Upper lobe of right lung (tissue), 1 donor: ENCODE measurements at regions not wholly inside any gene's neighbourhood (a gene's known extent, or its start where the extent isn't known, plus 50 kb on each side); places are given as distances from the start of the nearest gene placed in this dataset.

Source experiments
- ATAC-seq: fragments of 200-7000 bp; cut with Tn5 transposase; one replicate; pipeline ENCODE4 v1.9.1; 2020; ENCODE audit warnings: mild to moderate bottlenecking, moderate library complexity
- DNase-seq: peaks from one replicate; pipeline ENCODE4 v3.0.0-alpha.2; 2020
- H3K27ac ChIP-seq: fragments of 200-600 bp; one replicate; pipeline ENCODE4 v1.8.0; 2022
- H3K27me3 ChIP-seq: fragments of 200-600 bp; one replicate; pipeline ENCODE4 v1.8.0; 2022; ENCODE audit warnings: mild to moderate bottlenecking
- H3K36me3 ChIP-seq: fragments of 200-600 bp; one replicate; pipeline ENCODE4 v1.8.0; 2022
- H3K4me1 ChIP-seq: fragments of 200-600 bp; one replicate; pipeline ENCODE4 v1.8.0; 2022
- H3K4me3 ChIP-seq: fragments of 200-600 bp; one replicate; pipeline ENCODE4 v1.8.0; 2022; ENCODE audit warnings: mild to moderate bottlenecking
- H3K9me3 ChIP-seq: fragments of 200-600 bp; one replicate; pipeline ENCODE4 v1.8.0; 2022
- intact Hi-C: fragments of 100-400 bp; cut with DNase I; formaldehyde crosslinking; loops from one replicate; pipeline ENCODE4 v1.11.0; 2022
- TF ChIP-seq, protein P1 (sequence below): fragments of 200-600 bp; IDR thresholded peaks from one replicate; pipeline ENCODE4 v1.8.0; 2022; ENCODE audit warnings: antibody characterized with exemption
- donor health status: DM: no; HTN: yes; CAD: no; lungs with severe emphysema.

DNA sequence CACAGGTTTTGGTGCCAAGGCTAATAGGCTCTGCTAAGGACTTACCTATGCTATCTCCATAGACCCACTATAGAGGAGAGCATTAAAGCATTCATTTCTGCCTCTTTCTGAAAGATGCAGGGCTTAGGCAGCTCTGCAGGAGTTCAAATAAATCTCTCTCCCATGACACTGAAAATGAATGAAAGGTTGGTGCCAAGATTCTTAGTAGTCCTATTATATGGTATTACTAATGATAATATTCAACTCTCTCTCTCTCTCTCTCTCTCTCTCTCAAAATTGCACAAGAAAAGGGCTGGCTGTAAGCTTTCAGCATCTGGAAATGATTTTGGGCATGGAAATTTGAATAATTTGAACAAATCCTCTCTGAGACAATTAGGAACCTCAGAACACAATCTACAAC, 433.7 kb downstream of the MBD2 start:
- ATAC-seq (no peak), DNase-seq (no peak)
- Histone ChIP-seq H3K4me1 (no peaks in the 10 kb centered on the region), H3K36me3 (no peaks in the 10 kb centered on the region), H3K9me3 (no peaks in the 10 kb centered on the region), H3K4me3 (no peak overlapping the region), H3K27ac (no peak overlapping the region), H3K27me3 (no peaks in the 10 kb centered on the region)
- intact Hi-C loops, result no loop called here
- TF ChIP-seq, protein P1, sequence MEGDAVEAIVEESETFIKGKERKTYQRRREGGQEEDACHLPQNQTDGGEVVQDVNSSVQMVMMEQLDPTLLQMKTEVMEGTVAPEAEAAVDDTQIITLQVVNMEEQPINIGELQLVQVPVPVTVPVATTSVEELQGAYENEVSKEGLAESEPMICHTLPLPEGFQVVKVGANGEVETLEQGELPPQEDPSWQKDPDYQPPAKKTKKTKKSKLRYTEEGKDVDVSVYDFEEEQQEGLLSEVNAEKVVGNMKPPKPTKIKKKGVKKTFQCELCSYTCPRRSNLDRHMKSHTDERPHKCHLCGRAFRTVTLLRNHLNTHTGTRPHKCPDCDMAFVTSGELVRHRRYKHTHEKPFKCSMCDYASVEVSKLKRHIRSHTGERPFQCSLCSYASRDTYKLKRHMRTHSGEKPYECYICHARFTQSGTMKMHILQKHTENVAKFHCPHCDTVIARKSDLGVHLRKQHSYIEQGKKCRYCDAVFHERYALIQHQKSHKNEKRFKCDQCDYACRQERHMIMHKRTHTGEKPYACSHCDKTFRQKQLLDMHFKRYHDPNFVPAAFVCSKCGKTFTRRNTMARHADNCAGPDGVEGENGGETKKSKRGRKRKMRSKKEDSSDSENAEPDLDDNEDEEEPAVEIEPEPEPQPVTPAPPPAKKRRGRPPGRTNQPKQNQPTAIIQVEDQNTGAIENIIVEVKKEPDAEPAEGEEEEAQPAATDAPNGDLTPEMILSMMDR, result no peak

DNA sequence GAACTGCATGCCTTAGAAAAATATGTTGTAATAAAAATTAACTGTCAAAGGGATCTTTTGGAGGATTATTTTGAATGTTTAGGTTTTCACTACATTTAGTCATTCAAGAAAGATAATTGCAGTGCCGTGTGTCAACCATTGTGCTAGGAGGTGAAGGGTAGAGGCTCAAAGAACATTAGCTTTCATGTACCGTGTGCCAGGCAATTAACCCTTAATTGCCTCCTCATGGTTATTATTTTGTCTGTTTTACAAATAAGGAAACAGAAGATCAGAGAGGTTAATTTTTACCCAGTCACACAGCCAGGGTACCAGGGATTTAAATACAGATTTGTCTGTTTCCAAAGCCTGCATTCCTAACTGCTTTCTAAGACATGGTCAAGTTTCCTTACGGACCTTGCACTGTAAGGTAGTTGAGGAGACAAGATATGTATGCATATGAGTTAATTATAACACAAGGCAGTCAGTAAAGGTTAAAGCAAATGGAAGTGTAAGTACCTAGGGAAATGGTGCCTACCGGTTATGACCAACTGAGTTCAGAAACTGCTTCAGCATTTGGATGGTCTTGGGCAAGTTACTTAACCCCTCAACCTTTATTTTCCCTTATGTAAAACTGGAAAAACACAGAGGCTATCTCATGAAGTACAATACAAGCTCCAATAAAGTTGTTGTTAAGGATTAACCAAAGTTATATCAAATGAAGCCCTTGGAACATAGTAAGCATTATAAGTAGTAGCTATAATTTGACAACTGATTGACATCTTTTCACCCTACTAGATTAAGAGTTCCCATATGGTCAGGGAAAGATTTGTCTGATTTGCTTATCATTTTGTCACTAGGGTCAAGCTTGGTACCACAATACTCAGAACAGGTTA, 434.9 kb downstream of the MBD2 start:
- TF ChIP-seq, protein P1, result no peak
- Histone ChIP-seq H3K36me3 (no peaks in the 10 kb centered on the region), H3K27me3 (no peaks in the 10 kb centered on the region), H3K27ac (no peak overlapping the region), H3K4me3 (no peak overlapping the region), H3K4me1 (no peaks in the 10 kb centered on the region), H3K9me3 (no peaks in the 10 kb centered on the region)
- DNase-seq, result no peak
- no peak for ATAC-seq
- intact Hi-C loops, result no loop called here

DNA sequence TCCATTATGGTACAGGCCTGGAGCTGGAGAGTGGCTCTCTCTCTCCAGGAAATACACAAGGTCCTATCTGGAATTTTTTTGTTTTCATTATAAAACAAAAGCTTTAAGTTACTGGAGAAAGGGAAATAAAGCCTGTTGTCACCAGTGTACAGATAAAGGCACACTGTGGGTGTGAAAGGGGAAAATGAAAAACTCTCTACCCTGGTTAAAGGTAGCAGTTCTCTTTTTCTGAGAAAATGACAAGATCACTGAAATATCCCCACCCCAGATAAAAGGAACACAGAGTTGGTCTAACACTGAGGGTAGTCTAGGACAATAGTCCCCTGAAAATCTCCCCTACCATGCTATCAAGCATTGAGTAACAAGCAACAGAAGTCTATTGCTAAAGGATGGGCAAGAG, 438.7 kb downstream of the MBD2 start:
- H3K36me3 ChIP-seq, result no peaks in the 10 kb centered on the region
- no peaks in the 10 kb centered on the region for H3K9me3 ChIP-seq
- TF ChIP-seq, protein P1, result no peak
- intact Hi-C loops, result no loop called here
- H3K4me1 ChIP-seq, result no peaks in the 10 kb centered on the region
- no peak overlapping the region for H3K4me3 ChIP-seq
- no peak for ATAC-seq
- DNase-seq, result no peak
- no peaks in the 10 kb centered on the region for H3K27me3 ChIP-seq
- H3K27ac ChIP-seq, result no peak overlapping the region

DNA sequence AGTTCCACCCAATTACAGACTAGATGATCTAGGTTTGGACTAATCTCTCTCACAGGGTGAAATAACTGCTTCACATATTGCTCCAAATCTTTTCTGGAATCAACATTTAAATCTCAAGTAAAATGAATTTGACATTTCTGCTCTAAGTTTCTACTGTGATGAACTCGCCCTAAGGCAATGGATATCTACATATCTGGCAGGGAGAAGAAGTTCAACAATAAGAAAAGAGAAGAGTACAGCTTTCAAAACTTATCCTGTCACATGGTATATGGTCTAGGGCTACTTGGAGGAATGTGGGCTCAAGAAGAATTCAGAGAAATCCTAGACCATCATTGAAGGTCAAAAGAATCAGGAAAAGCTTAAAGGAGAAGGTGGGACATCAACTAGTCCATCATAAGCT, 440.2 kb downstream of the MBD2 start:
- intact Hi-C loops, result no loop called here
- ATAC-seq (no peak), DNase-seq (no peak)
- Histone ChIP-seq H3K27me3 (no peaks in the 10 kb centered on the region), H3K4me1 (no peaks in the 10 kb centered on the region), H3K9me3 (no peaks in the 10 kb centered on the region), H3K27ac (no peak overlapping the region), H3K4me3 (no peak overlapping the region), H3K36me3 (no peaks in the 10 kb centered on the region)
- TF ChIP-seq, protein P1, result no peak

DNA sequence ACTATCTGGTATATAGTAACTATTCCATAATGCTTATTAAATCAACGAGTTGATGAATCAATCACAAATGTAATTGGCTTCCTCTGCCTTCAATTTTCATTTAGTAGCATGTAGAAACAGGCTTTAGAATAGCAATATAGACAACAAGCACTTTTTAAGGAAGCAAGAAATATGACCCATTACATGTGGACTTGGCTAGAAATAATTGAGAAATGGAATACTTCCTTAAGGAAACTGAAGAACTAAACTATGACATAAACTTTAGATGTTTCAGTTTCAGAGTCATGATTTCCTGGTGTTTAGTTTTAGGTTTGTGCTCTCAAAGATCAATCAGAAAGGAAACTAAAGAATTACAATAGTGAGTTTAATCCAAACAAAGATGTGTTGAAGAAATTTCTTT, 443.8 kb downstream of the MBD2 start:
- ATAC-seq (no peak), DNase-seq (no peak)
- no peaks in the 10 kb centered on the region for H3K36me3 ChIP-seq
- TF ChIP-seq, protein P1, result no peak
- H3K27ac ChIP-seq, result no peak overlapping the region
- intact Hi-C loops, result no loop called here
- H3K27me3 ChIP-seq, result no peaks in the 10 kb centered on the region
- H3K4me3 ChIP-seq, result no peak overlapping the region
- H3K9me3 ChIP-seq, result no peaks in the 10 kb centered on the region
- no peaks in the 10 kb centered on the region for H3K4me1 ChIP-seq
